NCI-H1417 treated with DMSO at 0.1 percent for 48 hours (cell line): ENCODE measurements at regions not wholly inside any gene's neighbourhood (a gene's known extent, or its start where the extent isn't known, plus 50 kb on each side); places are given as distances from the start of the nearest gene placed in this dataset.

Source experiments
- DNase-seq: peaks from one replicate; lab custom pipeline; 2025; lab: John Stamatoyannopoulos, UW

- no peak for DNase-seq
These were observed 205.9 kb downstream of the IKZF2 start for GRCh38 chr2:212945526-212945925.

DNA sequence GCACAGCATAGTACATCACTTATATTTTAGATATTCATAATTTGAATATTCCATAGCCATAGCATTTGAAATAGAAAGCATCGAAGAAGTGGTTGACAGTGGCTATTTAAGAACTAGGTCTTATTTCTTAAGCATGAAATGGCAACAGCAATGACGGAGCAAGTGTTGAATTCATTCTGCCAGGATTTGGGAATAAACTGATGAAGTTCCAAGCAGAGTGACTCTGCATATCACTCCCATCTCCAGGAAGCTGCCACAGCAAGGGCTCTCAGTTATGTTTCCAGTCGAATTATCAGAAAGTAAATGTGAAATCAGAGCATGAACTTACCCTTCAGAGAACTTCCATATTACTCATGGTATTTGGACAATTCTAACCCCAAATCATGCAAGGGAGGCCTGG is 208.1 kb downstream of the IKZF2 start:
- no peak for DNase-seq

GRCh38 chr2:212941361-212941760 is 210.1 kb downstream of the IKZF2 start:
- DNase-seq: no peak

DNA sequence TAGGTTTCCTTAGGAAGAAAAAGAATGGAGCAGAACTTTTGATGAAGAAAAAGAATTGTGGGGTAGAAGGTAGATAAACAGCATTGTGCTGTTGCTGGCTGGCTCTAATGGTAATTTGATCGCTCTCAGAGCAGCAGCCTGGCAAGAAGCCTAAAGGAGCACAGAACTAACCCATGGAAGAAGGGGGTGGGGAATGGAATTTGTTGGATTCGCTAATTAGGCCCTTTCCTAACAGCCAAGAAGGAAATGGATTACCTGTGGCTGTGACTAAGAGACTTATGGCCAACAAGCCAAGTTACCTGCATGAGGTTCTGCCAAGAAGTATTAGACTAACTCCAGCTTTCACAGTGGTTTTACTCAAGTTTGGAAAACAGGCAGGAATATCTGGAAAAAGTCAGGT is 210.6 kb downstream of the IKZF2 start:
- no peak for DNase-seq

- DNase-seq: peak; percentile 80
These were observed 211.5 kb downstream of the IKZF2 start for GRCh38 chr2:212939777-212940531.

DNA sequence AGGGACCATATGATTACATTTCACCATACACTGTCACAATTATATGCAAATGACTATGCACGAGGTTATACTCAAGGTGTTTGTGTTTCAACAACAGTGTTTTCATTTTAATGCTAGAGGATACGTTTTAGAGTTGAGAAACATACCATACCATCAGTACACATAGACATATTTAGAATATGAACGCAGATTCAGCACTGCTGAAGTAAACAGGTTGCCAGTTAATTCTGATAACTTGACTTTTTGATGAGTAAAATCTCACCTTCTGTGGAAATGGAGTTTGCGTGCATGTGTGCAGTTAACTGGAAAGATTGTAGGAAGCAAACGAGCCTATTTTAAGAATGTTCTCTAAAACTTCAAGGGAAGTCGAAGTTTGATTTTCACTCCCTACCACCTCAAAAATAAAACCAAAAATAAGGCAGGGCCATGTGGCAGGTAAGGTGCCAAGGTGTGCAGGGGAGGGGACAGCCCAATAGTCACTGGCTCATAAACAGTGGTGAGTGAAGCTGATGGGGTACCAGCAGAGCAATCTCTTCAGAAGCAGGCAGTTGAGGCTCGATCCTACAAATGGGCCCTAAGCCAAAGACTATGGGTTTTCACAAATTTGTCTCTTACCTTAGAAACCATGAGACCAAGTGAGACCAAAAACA is 213.1 kb downstream of the IKZF2 start:
- DNase-seq: no peak

GRCh38 chr2:212936572-212936971 is 214.8 kb downstream of the IKZF2 start:
- no peak for DNase-seq

DNA sequence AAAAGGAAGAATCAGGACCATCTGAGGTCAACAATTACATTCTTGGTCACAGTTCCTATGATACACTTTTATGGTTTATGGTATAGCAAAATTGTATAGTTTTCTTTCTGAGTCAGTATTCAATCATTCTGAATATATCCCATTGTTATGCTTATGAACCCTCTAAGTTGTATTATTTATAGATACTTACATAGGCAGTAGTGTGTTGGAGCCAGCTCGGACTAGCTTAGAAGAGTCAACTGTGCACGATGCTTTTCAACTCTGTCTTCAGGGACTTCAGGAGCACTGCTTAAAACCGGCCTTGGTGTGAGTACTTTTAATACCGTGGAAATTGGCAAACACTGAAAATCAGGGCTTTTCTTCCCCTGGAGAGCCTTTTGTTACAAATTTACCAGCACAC is 215.7 kb downstream of the IKZF2 start:
- DNase-seq: no peak

DNA sequence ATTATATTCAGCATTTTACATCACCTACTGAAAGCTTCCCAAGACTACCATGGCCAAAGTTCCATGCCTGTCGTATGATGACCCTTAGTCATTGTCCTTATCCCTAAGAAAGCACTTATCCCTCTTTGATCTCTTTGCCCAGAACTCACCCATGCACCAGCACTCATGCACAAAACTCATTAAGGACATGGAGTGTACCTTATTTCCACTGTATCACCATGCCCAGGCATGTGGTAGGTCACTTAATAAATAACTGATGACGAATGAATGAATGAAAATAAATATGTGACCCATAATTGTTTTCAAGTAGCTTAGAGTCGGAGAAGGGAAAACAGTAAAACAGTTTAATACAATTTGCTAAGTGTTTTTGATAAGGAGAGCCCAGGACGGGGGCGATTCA is 220.1 kb downstream of the IKZF2 start:
- no peak for DNase-seq

DNA sequence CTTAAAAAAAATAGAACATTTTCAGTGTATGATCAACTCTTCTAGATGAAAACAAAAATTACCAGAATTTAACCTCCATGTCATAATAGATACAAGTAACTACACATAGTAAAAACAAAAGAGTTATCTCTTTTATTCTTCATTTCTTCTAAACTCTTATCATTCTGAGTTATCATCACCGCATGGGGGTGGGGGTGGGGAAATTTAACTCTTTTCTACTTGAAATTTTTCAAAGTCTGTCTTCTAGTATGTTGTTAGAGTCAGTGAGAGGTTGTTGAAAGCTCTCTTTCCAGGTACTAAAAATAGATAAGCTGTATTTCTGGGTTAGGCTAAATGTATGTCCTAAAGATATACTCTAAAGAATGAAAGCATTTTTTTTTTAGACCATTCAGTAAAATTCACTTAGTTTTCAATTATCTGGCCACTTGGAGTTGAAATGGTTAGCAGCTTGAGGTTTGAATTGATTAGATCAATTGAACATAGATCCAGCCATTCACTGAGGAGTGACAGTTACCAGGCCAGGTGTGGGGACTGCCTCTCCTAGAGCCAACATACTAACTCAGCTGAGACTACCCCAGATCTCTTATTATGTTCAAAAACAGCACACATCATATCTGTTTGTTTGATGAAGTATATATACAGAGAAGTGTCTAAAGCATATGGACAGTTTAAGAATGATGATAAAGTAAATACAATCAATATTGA is 220.7 kb downstream of the IKZF2 start:
- DNase-seq: no peak

DNA sequence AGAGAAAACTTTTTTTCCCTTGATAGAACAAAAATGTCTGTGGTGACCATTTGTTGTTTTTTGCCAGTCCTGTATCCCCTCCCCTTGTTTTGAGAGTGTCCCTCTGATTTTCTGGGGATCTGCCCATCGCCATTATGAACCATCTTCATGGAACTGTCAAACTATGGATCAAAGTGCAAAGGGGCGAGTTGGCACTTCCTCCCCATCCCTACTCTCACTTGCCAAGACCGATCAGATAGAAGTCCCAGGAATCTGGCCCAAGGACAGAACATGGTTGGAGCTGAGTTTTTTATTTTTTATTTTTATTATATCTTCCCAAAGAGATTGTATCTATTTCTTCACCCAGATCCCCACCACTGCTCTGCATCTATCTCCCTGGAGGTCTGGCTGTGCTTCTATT is 221.4 kb downstream of the IKZF2 start:
- DNase-seq: no peak

DNA sequence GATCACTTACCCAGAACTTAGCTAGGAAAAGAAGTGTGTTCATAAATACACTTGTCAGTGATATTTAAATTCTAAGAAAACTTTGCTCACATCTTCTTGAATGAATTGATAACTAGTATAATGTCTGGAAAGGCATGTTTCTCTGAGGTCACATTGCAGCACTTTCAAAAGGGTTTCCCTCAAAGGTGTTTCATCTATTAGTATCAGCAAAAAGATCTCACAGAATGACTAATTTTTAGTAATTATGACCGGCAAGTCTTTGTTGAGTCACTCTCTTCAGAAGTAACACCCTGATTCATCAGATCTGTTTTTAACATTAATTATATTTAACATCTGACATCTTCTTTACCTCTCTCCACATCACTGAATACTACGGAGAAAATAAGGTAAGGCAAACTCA is 222.3 kb downstream of the IKZF2 start:
- no peak for DNase-seq

DNA sequence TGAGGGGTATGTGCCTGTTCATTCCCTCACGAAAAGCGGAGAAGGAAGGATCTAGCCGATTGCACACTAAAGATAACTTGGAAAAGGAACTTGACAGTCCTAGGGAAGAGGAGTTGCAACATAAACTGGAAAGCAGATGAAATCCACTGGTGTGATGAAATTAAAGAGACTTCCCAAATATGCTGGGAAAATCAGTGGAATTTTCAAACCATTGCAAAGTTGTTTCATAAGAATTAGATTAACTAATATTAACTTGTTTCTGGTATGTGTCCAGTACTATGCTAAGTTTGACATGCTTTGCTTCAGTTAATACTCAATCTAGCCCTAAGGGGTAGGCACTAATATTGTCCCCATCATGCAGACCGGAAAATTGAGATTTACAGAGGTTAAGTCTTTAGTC is 222.7 kb downstream of the IKZF2 start:
- no peak for DNase-seq

DNA sequence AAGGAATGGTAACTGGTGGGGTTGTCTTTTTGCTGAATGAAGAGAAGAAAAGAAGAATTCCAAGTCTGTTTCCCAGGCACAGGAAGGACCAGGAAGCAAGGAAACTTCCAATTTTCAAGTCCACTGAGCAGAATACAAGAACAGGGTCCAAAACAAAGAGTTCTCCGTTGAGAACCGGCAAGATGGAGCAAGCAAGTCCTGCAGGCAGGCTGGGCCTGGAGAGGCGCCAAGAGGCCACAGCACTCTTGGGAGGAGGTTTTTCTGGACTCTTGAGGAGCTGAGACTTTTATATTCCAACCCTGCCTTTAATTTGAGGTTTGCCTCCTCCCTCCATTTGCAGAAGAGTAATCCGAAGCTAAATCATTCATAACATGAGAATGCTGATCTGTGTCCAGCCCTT is 224.5 kb downstream of the IKZF2 start:
- DNase-seq: no peak

DNA sequence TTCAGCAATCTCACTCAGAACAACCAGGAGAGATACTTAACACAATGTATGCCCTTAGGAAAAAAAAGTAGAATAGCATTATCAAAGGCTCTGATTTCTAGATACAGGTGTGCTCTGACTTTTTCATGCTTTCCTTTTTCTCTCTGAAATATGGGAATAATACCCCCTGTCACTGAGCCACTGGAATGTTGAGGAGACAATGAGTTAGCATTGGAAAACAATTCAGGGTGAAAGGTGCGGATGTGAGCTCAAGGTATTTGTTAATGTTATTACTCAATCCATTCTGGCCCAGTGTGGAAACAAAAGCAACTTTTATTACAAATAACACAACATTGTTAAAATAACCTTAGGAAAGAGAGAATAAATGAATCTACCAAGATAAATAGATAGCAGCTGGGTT is 228.0 kb downstream of the IKZF2 start:
- DNase-seq: no peak

- no peak for DNase-seq
These were observed 228.7 kb downstream of the IKZF2 start for GRCh38 chr2:212922701-212923100.

DNA sequence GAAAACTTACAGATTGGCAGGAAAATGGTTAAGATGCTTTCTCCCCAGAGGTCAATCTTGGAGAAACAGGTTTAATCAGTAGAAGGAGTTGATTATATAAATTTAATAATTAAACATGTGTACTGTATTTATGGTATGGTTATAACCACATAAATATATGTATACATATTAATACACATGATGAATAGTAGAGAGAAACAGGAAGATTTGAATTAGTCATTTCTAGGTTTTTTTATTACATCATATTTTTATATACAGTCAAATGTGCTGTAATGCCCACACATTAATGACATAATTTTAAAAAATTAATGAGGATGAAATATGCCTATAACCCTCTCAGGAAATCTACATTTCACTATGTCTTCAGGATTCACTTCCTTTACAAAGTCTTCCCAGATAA is 229.7 kb downstream of the IKZF2 start:
- no peak for DNase-seq

DNA sequence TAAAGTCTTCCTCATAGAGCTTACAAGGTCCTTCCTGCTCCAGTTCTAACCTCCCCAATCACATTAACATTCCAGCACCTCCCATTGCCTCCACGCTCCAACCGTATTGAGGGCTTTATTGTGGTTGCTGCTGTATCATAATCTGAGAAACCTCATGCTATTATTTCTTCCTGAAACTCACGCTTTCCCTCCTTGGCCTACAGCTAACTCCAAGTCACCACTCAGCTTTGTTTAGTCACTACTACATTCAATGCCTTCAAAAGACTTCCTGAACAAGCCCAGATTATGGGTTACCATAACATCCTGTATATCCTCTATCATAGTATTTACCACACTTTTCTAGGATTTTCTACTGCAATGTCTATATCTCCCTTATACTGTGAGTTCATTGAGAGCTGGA is 230.4 kb downstream of the IKZF2 start:
- no peak for DNase-seq

GRCh38 chr2:212919238-212919637 is 232.2 kb downstream of the IKZF2 start:
- no peak for DNase-seq

DNA sequence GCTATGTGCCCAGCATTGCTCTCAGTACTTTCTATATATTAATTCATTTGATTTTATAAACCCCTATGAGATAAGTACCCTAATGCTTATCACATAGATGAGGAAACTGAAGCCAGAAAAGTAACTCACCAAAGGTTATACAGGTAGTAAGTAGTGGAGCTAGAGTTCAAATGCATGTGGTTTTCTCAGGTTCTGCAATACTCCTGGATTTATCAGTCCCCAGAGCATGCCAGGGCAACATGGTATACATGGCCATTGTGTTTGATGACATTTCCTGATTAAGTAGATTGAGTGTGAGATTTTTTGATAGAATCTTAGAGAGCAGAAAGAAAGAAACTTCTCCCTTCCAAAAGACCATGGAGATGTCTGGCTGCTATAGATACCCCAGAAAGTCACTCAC is 233.1 kb downstream of the IKZF2 start:
- no peak for DNase-seq

GRCh38 chr2:212915121-212915782 is 236.2 kb downstream of the IKZF2 start:
- DNase-seq: no peak

DNA sequence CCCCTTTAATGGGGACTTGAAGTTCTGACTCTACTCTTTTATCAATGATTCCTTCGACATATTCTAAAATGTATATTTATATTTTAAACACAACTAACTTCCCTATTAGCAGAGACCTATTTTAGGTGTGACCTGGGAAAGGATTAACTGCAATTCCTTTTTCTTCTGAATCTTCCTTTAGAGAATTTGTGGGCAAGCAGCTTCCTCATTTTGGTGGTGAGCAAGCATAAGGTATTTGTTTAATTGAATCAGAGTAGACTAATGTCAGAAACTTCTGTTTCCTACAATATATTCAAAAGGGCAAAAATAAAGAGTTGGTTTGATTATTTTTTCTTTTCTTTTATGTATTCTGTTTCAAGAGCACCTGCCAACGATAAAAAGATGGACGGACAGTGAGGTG is 237.0 kb downstream of the IKZF2 start:
- DNase-seq: no peak
